IPS-11a (cell line): ENCODE measurements at regions not wholly inside any gene's neighbourhood (a gene's known extent, or its start where the extent isn't known, plus 50 kb on each side); places are given as distances from the start of the nearest gene placed in this dataset.

Experiments used
- H3K4me3 ChIP-seq: one replicate; pipeline ENCODE4 v1.5.1; 2013; ENCODE audit warnings: low read depth, low read length, control low read depth

DNA sequence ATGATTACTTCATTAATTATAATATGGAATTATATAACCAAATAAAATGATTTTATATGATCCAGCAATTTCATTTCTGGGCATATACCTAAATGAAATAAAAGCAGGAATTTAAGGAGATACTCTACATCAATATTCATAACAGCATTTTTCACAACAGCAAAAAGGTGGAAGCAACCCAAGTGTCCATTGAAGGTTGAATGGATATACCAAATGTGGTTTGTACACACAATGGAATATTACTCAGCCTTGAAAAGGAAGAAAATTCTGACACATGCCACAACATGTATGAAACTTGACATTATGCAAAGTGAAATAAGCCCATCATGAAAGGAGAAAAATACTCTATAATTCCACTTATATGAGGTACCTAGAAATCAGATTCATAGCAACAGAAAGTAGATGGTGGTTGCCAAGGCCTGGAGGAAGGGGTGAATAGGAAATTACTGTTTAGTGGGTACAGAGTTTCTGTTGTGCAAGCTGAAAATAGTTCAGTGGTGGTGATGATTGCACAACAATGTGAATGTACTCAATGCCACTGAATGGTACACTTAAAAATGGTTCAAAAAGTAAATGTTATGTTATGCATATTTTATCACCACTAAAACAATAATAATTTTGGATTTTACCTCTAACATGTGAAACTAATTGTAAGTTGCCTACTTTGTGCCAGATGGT is 471.5 kb downstream of the SPRY1 start:
- H3K4me3 ChIP-seq, result no peak overlapping the region

DNA sequence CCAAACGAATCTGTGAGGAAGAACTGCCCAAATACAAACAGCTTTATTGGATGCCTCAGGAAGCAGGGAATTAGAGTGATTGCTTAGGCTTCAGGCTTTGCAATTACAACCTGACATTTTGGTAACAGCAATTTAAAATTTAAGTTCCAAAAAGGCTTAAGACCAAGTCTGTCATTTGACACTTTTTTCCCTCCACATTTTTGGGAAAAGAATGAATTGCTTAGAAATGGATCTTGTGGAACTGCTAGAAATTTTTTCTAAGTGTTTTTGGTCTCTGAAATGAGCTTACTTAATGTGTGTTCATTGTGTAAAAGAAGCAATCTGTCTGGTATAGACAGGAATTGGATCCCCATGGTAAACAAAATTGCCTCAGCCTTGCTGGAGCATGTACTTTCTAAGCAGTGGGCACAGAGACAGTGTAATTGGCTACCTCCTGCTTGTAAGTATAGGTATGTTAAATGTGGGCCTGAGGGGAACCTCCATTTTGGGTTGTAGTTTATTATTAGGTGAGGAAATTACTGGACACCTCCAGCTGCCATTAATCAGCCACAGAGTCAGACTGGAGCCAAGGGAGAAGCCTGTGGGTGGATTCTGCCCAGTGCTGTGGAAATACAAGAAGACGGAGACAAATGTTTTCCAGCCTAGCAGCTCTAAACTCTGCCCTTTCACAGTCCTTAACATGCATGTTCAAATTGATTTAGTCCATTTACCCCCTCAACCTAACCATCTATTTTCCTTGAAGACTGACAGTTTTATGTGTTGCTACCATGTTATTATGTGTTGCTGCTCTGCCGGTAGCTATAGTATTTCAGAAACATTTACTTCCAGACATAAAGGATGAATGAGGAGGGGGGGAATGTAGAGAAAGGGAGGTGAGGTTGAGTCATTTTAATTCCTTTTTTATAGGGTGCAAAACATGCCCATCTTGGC is 473.0 kb downstream of the SPRY1 start:
- no peak overlapping the region for H3K4me3 ChIP-seq

DNA sequence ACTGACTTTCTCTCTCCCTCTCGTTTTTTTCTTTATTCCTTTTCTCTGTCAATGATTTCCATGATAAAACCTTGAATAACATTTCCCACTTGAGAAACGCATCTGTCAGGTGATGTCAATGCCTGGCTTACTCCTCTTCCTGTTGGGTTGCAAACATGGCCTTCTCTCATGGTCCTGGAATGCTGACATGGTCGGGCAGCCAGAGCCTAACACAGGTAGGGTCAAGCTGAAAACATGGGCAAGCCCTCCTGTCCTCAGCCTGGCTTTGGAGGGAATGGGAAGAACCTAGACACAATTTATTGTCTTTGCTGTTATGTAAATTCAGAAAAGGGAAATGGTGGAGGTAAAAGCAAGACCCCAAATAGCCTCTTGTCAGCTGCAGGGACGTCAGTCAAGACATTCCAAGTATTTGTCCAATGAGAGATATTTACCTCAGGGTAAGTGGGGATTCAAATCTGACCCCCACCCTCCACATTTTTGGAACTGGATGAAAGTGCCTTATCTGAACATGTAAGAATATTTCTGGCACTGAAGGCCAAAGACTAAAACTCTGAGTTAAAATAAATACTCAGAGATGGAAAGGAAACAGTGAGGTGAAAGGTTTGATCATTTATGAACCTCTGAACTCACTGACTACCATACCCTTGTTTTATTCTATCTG is 473.8 kb downstream of the SPRY1 start:
- no peak overlapping the region for H3K4me3 ChIP-seq

DNA sequence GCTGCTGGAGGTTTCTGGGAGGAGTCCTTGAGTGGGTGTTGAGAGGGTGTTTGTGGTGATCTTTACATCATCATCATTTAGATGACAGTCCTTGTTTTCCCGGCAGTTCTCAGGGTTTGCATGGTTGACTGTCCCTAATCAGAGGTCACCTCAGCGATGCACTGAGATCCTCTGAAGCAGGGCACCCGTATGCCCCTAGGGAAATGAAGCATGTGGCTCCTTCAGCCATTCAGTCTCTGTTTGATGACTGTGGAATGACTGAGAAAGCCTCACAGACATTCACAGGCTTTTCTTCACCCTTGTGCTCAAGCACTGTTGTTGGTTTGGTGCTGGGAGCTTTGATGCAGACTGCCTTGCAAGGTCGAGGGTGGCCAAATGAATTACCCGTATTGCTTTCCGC is 474.7 kb downstream of the SPRY1 start:
- H3K4me3 ChIP-seq, result no peak overlapping the region

DNA sequence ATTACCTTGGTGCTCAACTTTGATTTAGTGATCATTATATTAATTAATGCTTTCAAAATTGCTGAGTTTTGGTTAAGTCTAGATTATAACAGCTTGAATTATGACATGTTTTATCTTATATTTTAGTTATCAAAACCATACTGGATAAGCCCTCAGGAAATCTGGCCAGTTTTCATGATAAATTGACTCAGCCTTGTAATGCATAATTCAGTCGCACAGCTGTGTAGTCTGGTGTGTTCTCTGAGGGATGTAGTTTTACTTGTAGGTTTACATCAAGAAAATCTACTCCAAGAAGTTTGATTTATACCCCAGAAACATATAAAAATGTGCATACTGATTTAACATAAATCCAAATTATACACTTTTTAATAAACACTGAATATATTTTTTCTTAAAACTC is 477.5 kb downstream of the SPRY1 start:
- no peak overlapping the region for H3K4me3 ChIP-seq

DNA sequence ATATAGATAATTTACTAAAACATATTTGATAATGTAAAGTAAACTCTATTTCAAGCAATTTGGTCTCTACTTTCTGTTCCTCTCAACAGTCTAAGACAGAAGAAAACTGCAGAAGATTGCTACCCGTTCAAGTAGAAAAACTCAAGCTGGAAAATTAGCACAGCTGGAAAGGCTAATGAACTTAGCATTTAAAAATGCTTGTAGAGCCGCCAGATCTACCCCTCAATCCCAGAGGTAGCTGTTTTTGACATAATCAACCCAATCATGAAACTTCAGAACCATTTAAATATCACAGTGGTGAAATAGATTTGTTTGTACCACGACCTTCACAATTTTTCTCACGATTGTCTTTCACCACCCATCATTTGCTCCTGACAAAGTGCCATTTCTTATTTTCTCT is 479.5 kb downstream of the SPRY1 start:
- H3K4me3 ChIP-seq, result no peak overlapping the region

DNA sequence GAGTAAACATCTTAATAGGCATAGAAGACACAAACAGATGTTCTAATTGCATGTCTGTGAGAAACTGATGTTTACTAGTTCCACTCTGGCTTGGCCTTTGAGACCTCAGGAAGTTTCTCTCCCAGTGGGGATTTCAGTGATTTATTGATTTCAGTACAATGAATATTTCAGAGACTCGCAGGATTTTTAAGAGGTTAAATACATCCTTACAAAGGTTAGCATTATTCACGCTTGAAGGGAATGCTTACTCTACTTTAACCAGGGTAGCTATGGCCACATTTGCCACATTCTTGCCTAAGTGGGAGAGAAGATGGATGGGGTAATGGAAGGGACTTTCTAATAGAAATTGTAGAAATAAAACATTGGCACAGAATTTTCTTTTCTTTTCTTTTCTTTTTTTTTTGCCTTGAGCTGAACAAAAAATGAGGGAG is 480.1 kb downstream of the SPRY1 start:
- no peak overlapping the region for H3K4me3 ChIP-seq

DNA sequence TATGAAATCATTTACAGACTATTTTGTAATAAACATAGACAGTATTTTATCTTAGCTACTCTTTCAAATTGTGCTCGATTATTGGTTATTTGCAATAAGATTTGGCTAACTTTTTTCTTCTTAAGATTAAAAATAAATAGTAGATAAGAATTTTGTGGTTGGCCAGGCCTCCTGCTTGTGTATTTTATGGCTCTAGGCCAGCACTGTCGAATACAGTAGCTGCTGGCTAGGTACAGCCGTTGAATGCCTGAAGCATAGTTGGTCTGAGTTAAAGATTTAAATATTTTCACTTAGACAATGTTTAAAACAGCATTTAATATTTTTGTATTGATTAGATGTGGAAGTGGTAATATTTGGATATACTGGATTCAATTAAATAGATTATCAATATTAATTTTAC is 481.0 kb downstream of the SPRY1 start:
- no peak overlapping the region for H3K4me3 ChIP-seq

DNA sequence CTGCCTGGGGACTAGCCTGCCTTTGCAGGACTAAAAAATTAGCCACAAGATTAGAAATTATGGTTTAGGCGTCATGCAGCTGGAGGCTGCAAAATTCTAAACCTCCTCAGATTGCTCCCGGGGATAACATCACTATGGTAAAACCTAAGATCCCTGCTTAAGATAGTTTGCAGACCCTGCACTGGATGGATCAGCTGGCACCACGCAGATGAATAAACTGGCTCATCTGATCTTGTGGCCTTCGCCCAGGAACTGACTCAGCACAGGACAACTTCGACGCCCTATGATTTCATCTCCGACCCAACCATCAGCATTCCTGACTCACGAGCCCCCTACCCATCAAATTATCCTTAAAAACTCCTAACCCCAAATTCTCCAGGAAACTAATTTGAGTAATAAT is 482.4 kb downstream of the SPRY1 start:
- no peak overlapping the region for H3K4me3 ChIP-seq

DNA sequence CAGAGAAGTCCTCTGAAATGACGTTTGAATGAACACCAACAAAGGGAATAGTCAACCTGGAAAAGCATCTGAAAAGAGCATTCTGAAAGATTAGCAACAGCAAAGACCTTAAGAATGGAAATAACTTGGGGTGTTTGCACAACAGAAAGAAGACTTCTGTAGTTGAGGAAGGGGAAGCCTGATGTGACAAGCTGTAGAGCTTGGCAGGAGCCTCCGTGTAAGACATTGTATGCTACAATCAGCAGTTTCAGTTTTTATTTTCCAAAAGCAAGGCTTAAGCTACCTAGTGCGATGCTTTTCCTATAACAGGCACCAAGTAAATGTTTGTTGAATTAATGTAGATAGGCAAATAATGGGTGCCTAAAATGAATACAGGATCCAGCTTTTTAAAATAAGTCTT is 484.0 kb downstream of the SPRY1 start:
- no peak overlapping the region for H3K4me3 ChIP-seq

DNA sequence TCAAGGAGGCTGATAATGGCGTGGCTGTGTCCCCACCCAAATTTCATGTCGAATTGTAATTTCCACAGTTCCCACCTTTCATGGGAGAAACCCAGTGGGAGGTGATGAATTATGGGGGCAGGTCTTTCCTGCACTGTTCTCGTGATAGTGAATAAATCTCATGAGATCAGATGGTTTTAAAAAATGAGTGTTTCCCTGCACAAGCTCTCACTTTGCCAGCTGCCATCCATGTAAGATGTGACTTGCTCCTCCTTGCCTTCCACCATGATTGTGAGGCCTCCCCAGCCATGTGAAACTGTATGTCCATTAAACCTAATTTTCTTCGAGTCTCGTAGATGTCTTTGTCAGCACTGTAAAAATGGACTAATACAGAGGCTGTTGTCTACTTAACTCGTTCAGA is 488.3 kb downstream of the SPRY1 start:
- H3K4me3 ChIP-seq, result no peak overlapping the region

DNA sequence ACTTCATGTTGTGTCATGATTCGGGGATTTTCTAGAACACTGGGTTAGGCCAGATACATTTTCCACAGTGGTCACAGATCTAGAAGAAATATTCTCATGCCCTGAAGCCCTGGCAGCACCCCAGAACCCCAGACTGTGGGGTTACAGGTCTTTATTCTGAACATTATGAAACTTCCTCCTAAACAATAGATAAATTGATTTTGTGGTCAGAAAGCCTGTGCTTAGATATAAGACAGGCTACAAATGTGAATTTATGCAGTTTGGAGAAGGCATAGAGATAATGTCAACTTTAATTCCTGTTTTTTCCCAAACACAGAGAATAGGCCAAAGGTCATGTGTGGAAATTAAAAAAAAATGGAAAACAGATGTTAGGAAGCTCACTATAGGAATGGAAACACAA is 492.9 kb downstream of the SPRY1 start:
- no peak overlapping the region for H3K4me3 ChIP-seq

DNA sequence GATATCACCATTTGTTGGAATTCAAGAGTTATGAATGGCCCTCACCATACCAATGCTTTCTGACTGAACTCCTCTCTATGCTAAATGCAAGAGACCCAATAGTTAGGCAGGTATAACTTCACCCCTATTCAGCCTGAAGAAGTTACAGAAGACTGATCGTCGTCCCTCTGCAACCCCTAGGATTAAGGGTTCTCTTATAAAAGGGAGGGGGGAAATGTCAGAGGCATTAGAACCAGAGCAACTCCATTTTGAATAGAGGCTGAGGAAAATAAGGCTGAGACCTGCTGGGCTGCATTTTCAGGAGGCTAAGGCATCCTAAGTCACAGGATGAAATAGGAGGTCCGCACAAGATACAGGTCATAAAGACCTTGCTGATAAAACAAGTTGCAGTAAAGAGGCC is 494.3 kb downstream of the SPRY1 start:
- no peak overlapping the region for H3K4me3 ChIP-seq

DNA sequence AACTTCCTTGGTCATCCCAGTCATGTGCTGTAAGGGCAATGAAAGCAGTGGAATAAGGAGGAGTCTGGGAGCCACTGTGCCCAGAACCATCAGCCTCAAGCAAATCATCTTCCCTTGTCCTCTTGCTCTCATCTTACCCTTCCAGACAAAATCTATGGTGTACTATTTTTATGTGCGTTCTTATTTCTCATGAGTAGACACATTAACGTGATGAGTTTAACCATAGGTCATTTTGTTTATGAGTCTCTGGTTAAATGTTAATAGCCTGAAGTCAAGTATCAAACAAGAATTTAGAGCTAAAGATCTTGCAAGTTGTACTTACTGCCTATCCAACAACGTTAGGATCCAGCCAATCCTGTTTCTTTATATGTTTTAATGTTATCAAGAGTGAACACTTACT is 495.3 kb downstream of the SPRY1 start:
- no peak overlapping the region for H3K4me3 ChIP-seq

DNA sequence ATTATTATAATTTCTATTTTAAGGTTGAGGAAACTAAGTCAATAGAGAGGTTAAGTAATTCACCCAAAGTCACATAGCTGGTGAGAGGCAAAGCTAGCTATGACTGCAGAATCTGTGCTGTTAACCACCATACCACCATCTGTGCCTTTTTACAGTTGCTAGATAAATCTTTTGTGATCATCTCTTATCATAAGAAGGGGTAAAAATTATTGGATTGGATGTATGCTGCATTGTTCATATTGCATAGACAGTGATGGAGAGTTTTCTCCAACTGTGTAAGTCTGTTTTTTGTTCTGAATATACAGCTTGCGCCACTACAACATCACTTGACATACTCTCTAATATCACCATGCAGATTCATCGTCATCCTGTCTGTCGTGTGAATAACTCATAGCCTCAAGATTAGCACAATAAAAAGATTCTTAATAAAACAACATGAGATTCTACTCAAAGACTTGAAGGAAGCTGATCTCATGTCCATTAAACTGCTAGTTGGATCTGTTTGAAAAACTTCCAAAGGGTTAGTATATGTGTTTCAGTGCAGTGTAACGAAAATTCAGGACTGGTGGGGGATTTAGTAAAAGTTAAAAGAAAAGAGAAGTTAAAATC is 495.9 kb downstream of the SPRY1 start:
- no peak overlapping the region for H3K4me3 ChIP-seq

DNA sequence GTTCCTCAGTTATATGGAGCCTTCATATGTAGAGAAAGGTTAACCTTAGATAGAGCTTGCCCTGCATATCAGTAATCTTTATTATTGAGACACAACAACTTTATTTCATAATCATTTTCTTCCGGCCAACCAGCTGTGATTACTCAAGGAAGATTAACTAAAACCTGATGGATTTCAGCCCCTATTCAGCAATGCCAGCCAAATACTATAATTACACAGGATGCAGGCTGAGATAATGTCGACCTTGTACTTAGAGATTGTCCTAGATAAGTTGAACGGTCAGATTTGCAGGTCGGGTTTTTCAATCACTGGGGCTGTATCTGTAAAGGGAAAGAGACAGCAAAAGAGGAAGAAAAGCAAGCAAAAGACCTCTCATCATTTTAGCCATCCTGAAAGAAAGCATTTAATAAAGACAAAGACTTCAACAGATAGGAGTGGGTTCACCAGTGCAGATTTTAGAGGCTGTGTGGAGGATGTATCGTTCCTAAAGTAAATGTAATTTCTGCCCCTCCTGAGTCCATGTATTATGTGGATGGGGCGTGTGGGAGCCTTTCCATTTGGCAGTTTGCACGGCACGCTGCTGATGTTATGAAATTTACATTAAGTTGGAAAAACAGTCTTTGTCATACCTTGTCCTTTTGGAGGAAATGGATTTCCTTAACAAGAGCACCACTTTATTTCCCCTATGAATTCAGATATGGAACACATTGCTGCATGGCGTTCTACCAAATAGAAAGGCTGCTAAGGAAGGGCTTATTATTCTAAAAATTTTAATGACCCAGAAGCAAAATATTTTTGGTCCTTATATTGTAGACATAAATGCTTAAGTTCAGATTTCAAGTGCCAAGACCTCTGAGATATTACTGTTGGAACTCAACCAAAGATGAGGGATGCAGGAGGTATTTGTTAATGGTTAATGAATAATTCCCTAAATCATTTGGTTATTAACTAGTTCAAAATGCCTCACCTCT is 496.7 kb downstream of the SPRY1 start:
- no peak overlapping the region for H3K4me3 ChIP-seq

DNA sequence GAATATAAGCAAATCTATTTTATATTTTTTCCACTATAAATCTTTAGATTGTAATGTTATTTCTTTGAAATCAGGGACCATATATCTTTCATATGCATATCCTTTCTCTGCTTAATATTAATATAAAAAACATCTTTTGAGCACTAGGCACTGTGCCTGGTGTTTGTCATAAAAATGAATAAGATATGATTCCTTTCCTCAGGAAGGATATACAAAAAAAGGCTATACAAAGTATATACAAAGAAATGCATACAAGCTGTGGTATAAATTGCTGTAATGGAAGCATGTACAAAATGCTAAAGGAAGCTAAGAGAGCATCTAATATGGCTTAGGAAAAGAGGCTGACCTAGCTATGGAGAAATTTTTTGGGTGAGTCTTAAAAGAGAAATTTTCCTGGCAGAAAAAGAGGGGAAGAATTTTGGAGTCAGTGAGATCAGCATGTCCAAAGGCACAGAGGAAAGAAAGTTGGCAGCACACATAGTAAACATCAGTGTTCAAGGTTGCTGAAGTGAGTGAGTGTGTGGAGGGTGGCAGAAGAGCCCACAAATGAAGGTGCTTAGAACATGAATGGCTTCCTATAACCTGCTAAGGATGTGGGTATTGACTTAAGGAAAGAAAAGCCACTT is 500.0 kb downstream of the SPRY1 start:
- H3K4me3 ChIP-seq, result no peak overlapping the region

DNA sequence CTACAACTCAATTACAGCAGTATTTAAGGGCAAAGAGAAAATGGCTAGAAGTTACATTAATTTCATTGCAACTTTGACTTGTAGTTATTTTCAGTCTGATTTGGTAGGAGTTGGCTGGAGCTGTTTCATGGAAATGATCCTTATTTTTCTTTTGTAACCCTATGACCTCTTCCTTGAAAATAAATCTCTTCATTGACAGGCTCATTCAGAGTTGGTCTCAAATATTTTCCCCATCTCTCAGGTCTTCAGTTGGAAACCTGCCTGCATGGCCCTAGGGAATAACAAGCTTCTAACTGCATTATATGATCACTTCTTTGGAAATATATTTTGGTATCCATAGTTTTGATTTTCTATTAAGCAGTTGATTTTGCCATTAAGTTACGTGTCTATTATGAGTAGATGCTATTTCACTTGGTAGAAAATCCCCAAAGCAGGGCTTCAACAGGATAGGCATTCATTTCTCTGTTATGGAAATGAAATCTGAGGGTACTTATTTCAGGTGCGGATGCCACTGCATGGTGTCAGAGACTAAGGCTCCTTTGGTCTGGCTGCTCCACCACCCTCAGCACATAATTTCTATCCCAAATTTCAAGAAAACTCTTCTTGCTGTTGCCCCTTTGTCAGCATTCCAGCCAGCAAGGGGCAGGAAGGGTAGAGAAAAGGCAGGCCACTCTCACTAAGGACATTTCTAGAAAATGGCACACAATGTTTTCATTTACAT is 502.5 kb downstream of the SPRY1 start:
- no peak overlapping the region for H3K4me3 ChIP-seq

DNA sequence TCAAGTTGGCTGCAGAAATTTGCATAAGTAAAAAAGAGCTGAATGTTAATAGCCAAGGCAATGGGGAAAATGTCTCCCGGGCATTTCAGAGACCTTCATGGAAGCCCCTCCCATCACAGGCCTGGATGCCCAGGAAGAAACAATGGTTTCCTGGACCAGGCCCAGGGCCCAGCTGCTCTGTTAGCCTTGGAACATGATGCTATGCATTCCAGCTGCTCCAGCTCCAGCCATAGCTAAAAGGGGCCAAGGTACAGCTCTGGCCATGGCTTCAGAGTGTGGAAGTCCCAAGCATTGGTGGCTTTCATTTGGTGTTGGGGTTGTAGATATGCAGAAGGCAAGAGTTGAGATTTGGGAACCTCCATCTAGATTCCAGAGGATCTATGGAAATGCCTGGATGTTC is 508.3 kb downstream of the SPRY1 start:
- no peak overlapping the region for H3K4me3 ChIP-seq
